Neural cell (in vitro differentiated cells): ENCODE measurements at regions not wholly inside any gene's neighbourhood (a gene's known extent, or its start where the extent isn't known, plus 50 kb on each side); places are given as distances from the start of the nearest gene placed in this dataset.

Experiments
- EP300 ChIP-seq: fragments of 450-650 bp; conservative IDR thresholded peaks from 2 replicates; pipeline ENCODE4 v1.6.1; 2014; ENCODE audit warnings: antibody characterized with exemption, mild to moderate bottlenecking, moderate library complexity; ENCODE audit not compliant: poor library complexity, severe bottlenecking
- EZH2 ChIP-seq: fragments of 200-600, 300-800 bp; shearing (Covaris generic), sonication (generic); IDR thresholded peaks from 2 replicates; pipeline ENCODE4 v1.6.1; 2014; ENCODE audit warnings: antibody characterized with exemption, low read length, borderline replicate concordance, mild to moderate bottlenecking; ENCODE audit not compliant: insufficient read depth, poor library complexity, severe bottlenecking
- MXI1 ChIP-seq: fragments of 450-650 bp; conservative IDR thresholded peaks from 2 replicates; pipeline ENCODE4 v1.6.1; 2014; ENCODE audit warnings: antibody characterized with exemption, mild to moderate bottlenecking; ENCODE audit not compliant: poor library complexity, severe bottlenecking
- POLR2AphosphoS5 ChIP-seq: IDR thresholded peaks from 2 replicates; pipeline ENCODE4 v1.6.1; 2012
- RAD21 ChIP-seq: fragments of 450-650 bp; conservative IDR thresholded peaks from 2 replicates; pipeline ENCODE4 v1.6.1; 2014; ENCODE audit warnings: antibody characterized with exemption, mild to moderate bottlenecking, moderate library complexity
- TAF1 ChIP-seq: IDR thresholded peaks from 2 replicates; pipeline ENCODE4 v1.6.1; 2012; ENCODE audit warnings: low read depth
- TF ChIP-seq, protein P1 (sequence below): fragments of 450-650 bp; IDR thresholded peaks from 2 replicates; pipeline ENCODE4 v1.5.1; 2014; ENCODE audit warnings: antibody characterized with exemption, mild to moderate bottlenecking, moderate library complexity; ENCODE audit not compliant: poor library complexity, severe bottlenecking

DNA sequence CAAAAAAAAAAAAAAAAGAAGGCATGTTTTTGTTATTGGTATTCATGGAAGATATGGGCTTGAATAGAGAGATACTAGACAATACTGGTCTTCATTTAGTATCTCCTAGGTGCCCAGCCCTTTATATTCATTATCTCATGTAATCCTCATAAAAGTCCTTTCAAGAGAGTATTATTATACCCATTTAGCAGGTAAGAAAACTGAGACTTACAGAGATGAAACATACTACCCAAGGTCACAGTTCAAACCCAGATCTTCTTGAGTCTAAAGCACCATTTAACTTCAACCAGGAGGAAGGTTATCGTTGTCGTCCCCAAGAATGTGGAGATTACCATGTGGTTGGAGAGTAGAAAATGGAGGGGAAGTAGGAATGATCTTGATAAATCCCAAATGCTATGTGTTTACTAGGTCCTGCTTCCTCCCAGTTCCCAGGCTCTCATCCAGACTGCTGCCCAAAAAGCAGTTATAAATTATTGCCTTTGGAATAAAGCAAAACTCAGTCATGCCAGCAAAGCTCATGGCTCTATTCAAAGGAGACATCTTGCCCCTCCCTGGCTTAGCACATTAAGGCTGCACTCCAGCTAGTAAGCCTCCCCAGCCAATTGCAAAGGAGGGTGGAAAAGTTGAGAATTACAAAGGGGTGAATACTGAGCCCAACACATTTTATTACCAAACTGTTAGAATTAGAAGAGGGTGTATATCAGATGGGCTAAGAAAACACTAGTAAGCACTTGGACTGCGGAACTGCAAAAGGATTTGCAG is 163.9 kb downstream of the PIK3R1 start:
- TF ChIP-seq, protein P1, sequence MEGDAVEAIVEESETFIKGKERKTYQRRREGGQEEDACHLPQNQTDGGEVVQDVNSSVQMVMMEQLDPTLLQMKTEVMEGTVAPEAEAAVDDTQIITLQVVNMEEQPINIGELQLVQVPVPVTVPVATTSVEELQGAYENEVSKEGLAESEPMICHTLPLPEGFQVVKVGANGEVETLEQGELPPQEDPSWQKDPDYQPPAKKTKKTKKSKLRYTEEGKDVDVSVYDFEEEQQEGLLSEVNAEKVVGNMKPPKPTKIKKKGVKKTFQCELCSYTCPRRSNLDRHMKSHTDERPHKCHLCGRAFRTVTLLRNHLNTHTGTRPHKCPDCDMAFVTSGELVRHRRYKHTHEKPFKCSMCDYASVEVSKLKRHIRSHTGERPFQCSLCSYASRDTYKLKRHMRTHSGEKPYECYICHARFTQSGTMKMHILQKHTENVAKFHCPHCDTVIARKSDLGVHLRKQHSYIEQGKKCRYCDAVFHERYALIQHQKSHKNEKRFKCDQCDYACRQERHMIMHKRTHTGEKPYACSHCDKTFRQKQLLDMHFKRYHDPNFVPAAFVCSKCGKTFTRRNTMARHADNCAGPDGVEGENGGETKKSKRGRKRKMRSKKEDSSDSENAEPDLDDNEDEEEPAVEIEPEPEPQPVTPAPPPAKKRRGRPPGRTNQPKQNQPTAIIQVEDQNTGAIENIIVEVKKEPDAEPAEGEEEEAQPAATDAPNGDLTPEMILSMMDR, result no peak
- TF ChIP-seq EP300, result no peak
- no peak for TF ChIP-seq POLR2AphosphoS5
- TF ChIP-seq TAF1, result no peak
- TF ChIP-seq EZH2, result no peak
- no peak for TF ChIP-seq MXI1
- TF ChIP-seq RAD21, result no peak
